Endothelial cell of umbilical vein (primary cell): ENCODE measurements at regions not wholly inside any gene's neighbourhood (a gene's known extent, or its start where the extent isn't known, plus 50 kb on each side); places are given as distances from the start of the nearest gene placed in this dataset.

Source experiments
- BruUV-seq: library from RNA; stranded (reverse); fragments of 400-500 nt; replicated peaks from 2 replicates; lab custom pipeline; 2021; lab: Mats Ljungman, UMichigan
- CTCF ChIA-PET: fragments of 300-600, 350-600 bp; sonication (Branson Sonifier 250); formaldehyde crosslinking; loops from one replicate; lab custom pipeline; 2021; ENCODE audit warnings: antibody characterized with exemption, inconsistent platforms; lab: Charles Lee
- POLR2A ChIA-PET: fragments of 300-600, 350-600 bp; sonication (Branson Sonifier 250); formaldehyde crosslinking; loops from one replicate; lab custom pipeline; 2021; ENCODE audit warnings: antibody characterized with exemption, inconsistent platforms; lab: Charles Lee
- DNase-seq: peaks from one replicate; pipeline ENCODE4 v3.0.0-alpha.2; 2011; ENCODE audit warnings: low read depth, low spot score
- FAIRE-seq: peaks from 2 replicates; lab custom pipeline; 2011; peaks lifted over from hg19 to GRCh38; lab: Jason Lieb, UNC
- H2AFZ ChIP-seq: 2 replicates; pipeline ENCODE4 v1.6.0; 2012; ENCODE audit warnings: low read depth, low read length, control low read depth, inconsistent platforms
- H3K27ac ChIP-seq: 2 replicates; pipeline ENCODE4 v1.5.1; 2011; ENCODE audit warnings: low read depth, mild to moderate bottlenecking, control low read depth, low read length, moderate library complexity; ENCODE audit not compliant: insufficient read depth
- H3K27me3 ChIP-seq, 2 experiments: 2 replicates each; pipeline versions ENCODE4 v1.6.0 to v1.6.1; 2011; ENCODE audit warnings: low read length in 2 of 2, mixed read lengths in 1 of 2; ENCODE audit not compliant: control insufficient read depth in 2 of 2, insufficient read depth in 2 of 2
- H3K36me3 ChIP-seq, 2 experiments: 2 replicates in 1 of 2; 3 replicates in 1 of 2; pipeline ENCODE4 v1.5.1; 2011; ENCODE audit warnings: low read length in 2 of 2, mild to moderate bottlenecking in 1 of 2, moderate library complexity in 1 of 2; ENCODE audit not compliant: control insufficient read depth in 2 of 2, insufficient read depth in 2 of 2; ENCODE audit errors: extremely low read depth in 1 of 2
- H3K4me1 ChIP-seq: 3 replicates; pipeline ENCODE4 v1.5.1; 2011; ENCODE audit warnings: mild to moderate bottlenecking, low read length; ENCODE audit not compliant: control insufficient read depth, insufficient read depth; ENCODE audit errors: extremely low read depth
- H3K4me2 ChIP-seq: 2 replicates; pipeline ENCODE4 v1.6.1; 2011; ENCODE audit warnings: low read length, control low read depth, mixed read lengths; ENCODE audit not compliant: insufficient read depth
- H3K4me3 ChIP-seq, 3 experiments: fragments of 200-600 bp in 1 of 3; sonication (generic), shearing (Covaris generic) in 1 of 3; replicated peaks in 1 of 3; 2 replicates each; pipeline ENCODE4 v1.5.1; 2011 to 2016; ENCODE audit warnings: control low read depth in 3 of 3, low read length in 3 of 3, mild to moderate bottlenecking in 2 of 3, inconsistent platforms in 1 of 3, low read depth in 1 of 3, moderate library complexity in 1 of 3; ENCODE audit not compliant: insufficient read depth in 1 of 3
- H3K79me2 ChIP-seq: 2 replicates; pipeline ENCODE4 v1.6.0; 2012; ENCODE audit warnings: low read length, inconsistent platforms; ENCODE audit not compliant: control insufficient read depth, insufficient read depth
- H3K9ac ChIP-seq: replicated peaks from 2 replicates; pipeline ENCODE3; 2011; ENCODE audit warnings: low read length, control low read depth; ENCODE audit not compliant: insufficient read depth; ENCODE audit errors: extremely low read depth
- H3K9me1 ChIP-seq: replicated peaks from 3 replicates; pipeline ENCODE4 v1.6.0; 2011; ENCODE audit warnings: mild to moderate bottlenecking, low read length; ENCODE audit not compliant: control insufficient read depth, insufficient read depth; ENCODE audit errors: extremely low read depth
- H3K9me3 ChIP-seq: replicated peaks from 2 replicates; pipeline ENCODE4 v1.5.1; 2012; ENCODE audit warnings: low read length, inconsistent platforms; ENCODE audit not compliant: control insufficient read depth, insufficient read depth
- H4K20me1 ChIP-seq: replicated peaks from 2 replicates; pipeline ENCODE3; 2011; ENCODE audit warnings: mild to moderate bottlenecking, low read length; ENCODE audit not compliant: control insufficient read depth, insufficient read depth; ENCODE audit errors: extremely low read depth
- EZH2 ChIP-seq: IDR thresholded peaks from 2 replicates; pipeline ENCODE4 v1.6.1; 2012; ENCODE audit warnings: borderline replicate concordance, low read depth, mild to moderate bottlenecking, moderate library complexity, low read length, inconsistent platforms; ENCODE audit not compliant: severe bottlenecking
- FOS ChIP-seq: IDR thresholded peaks from 2 replicates; pipeline ENCODE4 v1.6.1; 2011; ENCODE audit warnings: mild to moderate bottlenecking, low read length, moderate library complexity, borderline replicate concordance; ENCODE audit not compliant: insufficient read depth
- GATA2 ChIP-seq: IDR thresholded peaks from 2 replicates; pipeline ENCODE4 v1.7.0; 2011; ENCODE audit warnings: low read depth, mild to moderate bottlenecking, moderate library complexity, mixed read lengths, low read length; ENCODE audit not compliant: insufficient read length, insufficient read depth
- JUN ChIP-seq: IDR thresholded peaks from 2 replicates; pipeline ENCODE4 v1.6.1; 2011; ENCODE audit warnings: borderline replicate concordance, low read depth; ENCODE audit not compliant: insufficient read length, insufficient read depth
- MYC ChIP-seq: IDR thresholded peaks from one replicate; pipeline ENCODE4 v1.6.1; 2011; ENCODE audit warnings: mild to moderate bottlenecking, low read depth, low read length
- POLR2A ChIP-seq: IDR thresholded peaks from 2 replicates; pipeline ENCODE4 v1.6.1; 2012; ENCODE audit warnings: low read depth, mild to moderate bottlenecking, control low read depth, low read length
- POLR2AphosphoS5 ChIP-seq: IDR thresholded peaks from 2 replicates; pipeline ENCODE4 v1.6.1; 2012; ENCODE audit warnings: low read depth, mild to moderate bottlenecking, control low read depth, low read length, moderate library complexity; ENCODE audit not compliant: insufficient read depth
- dilution Hi-C: fragments of 300-500 bp; cut with MboI; formaldehyde crosslinking; loops from one replicate; pipeline ENCODE4 v1.15.0; 2019; ENCODE audit warnings: low sequenced_read_pairs; ENCODE audit not compliant: extremely low pct_ligation_motif_present
- intact Hi-C: fragments of 100-400 bp; cut with micrococcal nuclease; formaldehyde crosslinking; loops from one replicate; pipeline ENCODE4 v1.10.0; 2022
- TF ChIP-seq, protein P1 (sequence below): IDR thresholded peaks from 2 replicates; pipeline ENCODE4 v1.6.1; 2011; ENCODE audit not compliant: insufficient read depth, insufficient read length
- TF ChIP-seq, protein P2 (sequence below), 2 donors: IDR thresholded peaks; 1 replicate in 1 of 2; 2 replicates in 1 of 2; pipeline ENCODE4 v1.5.1; 2011; ENCODE audit warnings: low read length in 2 of 2, mild to moderate bottlenecking in 2 of 2, moderate library complexity in 2 of 2, control low read depth in 1 of 2, inconsistent platforms in 1 of 2, low read depth in 1 of 2; ENCODE audit not compliant: insufficient read depth in 1 of 2; ENCODE audit errors: extremely low read depth in 1 of 2

DNA sequence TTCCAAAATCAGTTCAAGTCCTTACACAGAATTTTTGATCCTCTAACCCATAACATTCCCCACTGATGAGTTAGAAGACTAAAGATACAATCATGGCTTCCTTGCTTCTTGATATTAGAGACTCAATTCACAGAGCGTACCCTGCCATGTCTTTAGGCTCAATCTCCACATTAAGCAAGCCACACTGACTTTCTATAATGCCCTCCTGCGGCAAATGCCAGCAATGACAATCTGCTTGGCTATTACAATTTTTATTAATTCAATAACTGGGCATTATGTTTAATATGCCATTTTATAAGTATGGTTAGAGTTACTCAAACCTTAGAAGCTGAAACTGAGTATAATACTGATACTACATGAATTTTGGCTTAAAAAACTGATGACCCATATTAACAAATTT, 479.7 kb upstream of the NR2F2 start:
- no peak overlapping the region for H3K9ac ChIP-seq
- BruUV-seq = no TSS peak
- no peak overlapping the region for H2AFZ ChIP-seq
- H3K27ac ChIP-seq = no peak overlapping the region
- ChIA-PET POLR2A (no interaction called here), CTCF (no interaction called here)
- no peaks in the 10 kb centered on the region for H3K9me3 ChIP-seq
- no peaks in the 10 kb centered on the region for H4K20me1 ChIP-seq
- intact Hi-C loops (no loop called here), dilution Hi-C loops (no loop called here)
- no peak overlapping the region for H3K4me2 ChIP-seq
- FAIRE-seq = no peak
- no peak overlapping the region for H3K4me3 ChIP-seq
- no peaks in the 10 kb centered on the region for H3K27me3 ChIP-seq
- peaks cover 9% of the 10 kb centered on the region for H3K4me1 ChIP-seq
- DNase-seq = no peak
- TF ChIP-seq JUN (no peak), MYC (no peak), GATA2 (no peak), FOS (no peak), POLR2A (no peak), EZH2 (no peak), POLR2AphosphoS5 (no peak)
- TF ChIP-seq, protein P1, sequence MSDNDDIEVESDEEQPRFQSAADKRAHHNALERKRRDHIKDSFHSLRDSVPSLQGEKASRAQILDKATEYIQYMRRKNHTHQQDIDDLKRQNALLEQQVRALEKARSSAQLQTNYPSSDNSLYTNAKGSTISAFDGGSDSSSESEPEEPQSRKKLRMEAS = no peak
- TF ChIP-seq, protein P2, sequence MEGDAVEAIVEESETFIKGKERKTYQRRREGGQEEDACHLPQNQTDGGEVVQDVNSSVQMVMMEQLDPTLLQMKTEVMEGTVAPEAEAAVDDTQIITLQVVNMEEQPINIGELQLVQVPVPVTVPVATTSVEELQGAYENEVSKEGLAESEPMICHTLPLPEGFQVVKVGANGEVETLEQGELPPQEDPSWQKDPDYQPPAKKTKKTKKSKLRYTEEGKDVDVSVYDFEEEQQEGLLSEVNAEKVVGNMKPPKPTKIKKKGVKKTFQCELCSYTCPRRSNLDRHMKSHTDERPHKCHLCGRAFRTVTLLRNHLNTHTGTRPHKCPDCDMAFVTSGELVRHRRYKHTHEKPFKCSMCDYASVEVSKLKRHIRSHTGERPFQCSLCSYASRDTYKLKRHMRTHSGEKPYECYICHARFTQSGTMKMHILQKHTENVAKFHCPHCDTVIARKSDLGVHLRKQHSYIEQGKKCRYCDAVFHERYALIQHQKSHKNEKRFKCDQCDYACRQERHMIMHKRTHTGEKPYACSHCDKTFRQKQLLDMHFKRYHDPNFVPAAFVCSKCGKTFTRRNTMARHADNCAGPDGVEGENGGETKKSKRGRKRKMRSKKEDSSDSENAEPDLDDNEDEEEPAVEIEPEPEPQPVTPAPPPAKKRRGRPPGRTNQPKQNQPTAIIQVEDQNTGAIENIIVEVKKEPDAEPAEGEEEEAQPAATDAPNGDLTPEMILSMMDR (IDR thresholded peaks at IDR 0.05; ENCODE audit: extremely low read depth in 1 of 2, insufficient read depth in 1 of 2, low read depth in 1 of 2, low read length in 2 of 2) = no peak
- no peaks in the 10 kb centered on the region for H3K79me2 ChIP-seq
- H3K9me1 ChIP-seq = no peaks in the 10 kb centered on the region
- no peaks in the 10 kb centered on the region for H3K36me3 ChIP-seq
